ENCODE measurements at regions not wholly inside any gene's neighbourhood (a gene's known extent, or its start where the extent isn't known, plus 50 kb on each side); places are given as distances from the start of the nearest gene placed in this dataset.

DNA sequence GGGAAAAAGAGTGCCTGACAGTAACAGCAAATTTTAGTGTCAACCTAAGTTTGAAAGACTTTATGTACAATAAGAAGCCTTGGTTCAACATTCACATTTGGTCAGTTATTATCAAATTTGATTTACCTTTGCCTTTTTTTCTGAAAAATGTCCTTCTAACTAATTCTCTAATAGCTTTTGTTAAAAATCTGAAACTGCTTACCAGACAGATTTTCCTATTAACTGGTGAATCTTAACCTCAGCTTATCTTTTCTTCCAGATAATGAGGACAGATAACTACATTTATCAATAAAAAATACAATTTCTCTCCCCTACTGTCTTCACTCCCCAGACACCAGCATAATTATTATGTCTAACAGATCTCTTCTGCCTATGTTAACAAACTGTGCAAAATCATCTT lies 988.5 kb downstream of the CDH18 start:
- Histone ChIP-seq H3K4me3 (IDR thresholded peaks at IDR 0.05; ENCODE audit: insufficient read depth, low read depth, low read length) (no peak overlapping the region), H3K27me3 (ENCODE audit: insufficient read depth, low read depth) (no peaks in the 10 kb centered on the region), H3K36me3 (ENCODE audit: insufficient read depth) (no peaks in the 10 kb centered on the region), H3K4me1 (ENCODE audit: low read depth, poor library complexity, severe bottlenecking) (peaks cover 11% of the 10 kb centered on the region), H3K27ac (no peak overlapping the region), H3K9ac (no peak overlapping the region), H3K79me2 (ENCODE audit: insufficient read depth, low read depth) (no peaks in the 10 kb centered on the region), H3K4me2 (no peak overlapping the region), H2AFZ (ENCODE audit: low read depth) (no peak overlapping the region), H4K20me1 (ENCODE audit: insufficient read depth) (no peaks in the 10 kb centered on the region)
- TF ChIP-seq, protein P1, sequence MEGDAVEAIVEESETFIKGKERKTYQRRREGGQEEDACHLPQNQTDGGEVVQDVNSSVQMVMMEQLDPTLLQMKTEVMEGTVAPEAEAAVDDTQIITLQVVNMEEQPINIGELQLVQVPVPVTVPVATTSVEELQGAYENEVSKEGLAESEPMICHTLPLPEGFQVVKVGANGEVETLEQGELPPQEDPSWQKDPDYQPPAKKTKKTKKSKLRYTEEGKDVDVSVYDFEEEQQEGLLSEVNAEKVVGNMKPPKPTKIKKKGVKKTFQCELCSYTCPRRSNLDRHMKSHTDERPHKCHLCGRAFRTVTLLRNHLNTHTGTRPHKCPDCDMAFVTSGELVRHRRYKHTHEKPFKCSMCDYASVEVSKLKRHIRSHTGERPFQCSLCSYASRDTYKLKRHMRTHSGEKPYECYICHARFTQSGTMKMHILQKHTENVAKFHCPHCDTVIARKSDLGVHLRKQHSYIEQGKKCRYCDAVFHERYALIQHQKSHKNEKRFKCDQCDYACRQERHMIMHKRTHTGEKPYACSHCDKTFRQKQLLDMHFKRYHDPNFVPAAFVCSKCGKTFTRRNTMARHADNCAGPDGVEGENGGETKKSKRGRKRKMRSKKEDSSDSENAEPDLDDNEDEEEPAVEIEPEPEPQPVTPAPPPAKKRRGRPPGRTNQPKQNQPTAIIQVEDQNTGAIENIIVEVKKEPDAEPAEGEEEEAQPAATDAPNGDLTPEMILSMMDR (conservative IDR thresholded peaks at IDR 0.05; ENCODE audit: low read depth, low read length): no peak

DNA sequence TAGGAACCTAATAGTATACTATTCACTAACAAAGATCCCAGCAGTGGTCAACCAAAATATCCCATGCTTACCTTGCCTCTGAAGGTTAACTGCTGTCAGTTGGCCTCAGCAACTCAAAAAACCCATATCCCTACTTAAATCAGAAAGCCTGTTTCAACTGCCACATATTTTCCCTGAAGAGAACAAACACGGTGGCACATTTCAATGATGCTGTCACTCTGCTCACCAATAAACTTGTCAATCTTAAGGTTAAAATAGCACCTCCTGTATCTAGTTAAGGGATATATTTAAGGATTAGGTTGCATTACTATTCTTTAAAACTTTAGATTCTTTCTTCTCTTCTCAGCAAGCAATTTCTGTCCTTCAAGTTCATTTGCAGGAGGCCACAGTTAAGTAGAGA lies 986.9 kb downstream of the CDH18 start:
- peaks cover 11% of the 10 kb centered on the region for H3K4me1 ChIP-seq (ENCODE audit: low read depth, poor library complexity, severe bottlenecking)
- H3K9ac ChIP-seq: no peak overlapping the region
- no peak overlapping the region for H3K27ac ChIP-seq
- no peaks in the 10 kb centered on the region for H4K20me1 ChIP-seq (ENCODE audit: insufficient read depth)
- H3K4me3 ChIP-seq (IDR thresholded peaks at IDR 0.05; ENCODE audit: insufficient read depth, low read depth, low read length): no peak overlapping the region
- H3K4me2 ChIP-seq: no peak overlapping the region
- H3K27me3 ChIP-seq (ENCODE audit: insufficient read depth, low read depth): no peaks in the 10 kb centered on the region
- no peak overlapping the region for H2AFZ ChIP-seq (ENCODE audit: low read depth)
- H3K79me2 ChIP-seq (ENCODE audit: insufficient read depth, low read depth): no peaks in the 10 kb centered on the region
- TF ChIP-seq, protein P1 (conservative IDR thresholded peaks at IDR 0.05; ENCODE audit: low read depth, low read length): no peak
- H3K36me3 ChIP-seq (ENCODE audit: insufficient read depth): no peaks in the 10 kb centered on the region

DNA sequence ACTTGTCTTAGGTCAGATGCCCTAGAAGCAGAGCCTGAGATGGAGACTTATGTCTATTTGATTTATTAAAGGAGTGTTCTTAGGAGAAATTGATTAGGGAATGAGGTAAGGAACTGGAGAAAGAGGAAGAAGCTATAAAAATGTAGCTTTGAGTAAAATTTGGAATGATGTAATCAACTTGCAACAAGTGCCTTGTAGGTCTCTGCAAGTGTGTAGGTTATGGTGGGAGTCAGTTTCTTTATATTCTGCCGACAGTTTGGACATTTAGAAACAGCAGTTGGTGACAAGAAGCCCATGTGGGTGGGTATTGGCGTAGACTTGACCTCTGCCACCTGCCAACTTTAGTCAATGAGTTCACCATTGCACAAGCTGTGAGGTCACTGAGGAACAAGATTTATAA lies 986.5 kb downstream of the CDH18 start:
- Histone ChIP-seq H3K27ac (no peak overlapping the region), H3K4me3 (IDR thresholded peaks at IDR 0.05; ENCODE audit: insufficient read depth, low read depth, low read length) (no peak overlapping the region), H3K4me1 (ENCODE audit: low read depth, poor library complexity, severe bottlenecking) (peaks cover 11% of the 10 kb centered on the region)

DNA sequence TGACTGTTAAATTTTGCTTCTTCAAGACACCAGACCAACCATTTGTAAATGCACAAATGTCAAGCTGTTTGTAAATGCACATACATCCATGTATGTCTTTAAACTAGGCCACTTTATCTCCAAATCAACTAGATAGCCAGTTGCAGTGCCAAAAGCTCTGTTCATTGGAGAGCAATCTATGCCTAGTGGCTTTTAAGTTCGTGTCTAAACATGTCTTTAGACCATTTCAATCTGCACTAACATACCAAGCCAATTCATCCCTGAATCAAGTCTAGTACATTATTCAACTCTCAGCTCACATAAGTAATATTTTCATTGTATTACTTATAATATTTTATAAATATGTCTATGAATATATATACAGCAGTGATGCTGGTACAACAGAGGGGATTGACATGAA lies 985.9 kb downstream of the CDH18 start:
- TF ChIP-seq, protein P1 (conservative IDR thresholded peaks at IDR 0.05; ENCODE audit: low read depth, low read length): no peak
- Histone ChIP-seq H3K27ac (no peak overlapping the region), H3K36me3 (ENCODE audit: insufficient read depth) (no peaks in the 10 kb centered on the region), H3K4me2 (no peak overlapping the region), H2AFZ (ENCODE audit: low read depth) (no peak overlapping the region), H3K4me3 (IDR thresholded peaks at IDR 0.05; ENCODE audit: insufficient read depth, low read depth, low read length) (no peak overlapping the region), H3K27me3 (ENCODE audit: insufficient read depth, low read depth) (no peaks in the 10 kb centered on the region), H4K20me1 (ENCODE audit: insufficient read depth) (no peaks in the 10 kb centered on the region), H3K9ac (no peak overlapping the region), H3K79me2 (ENCODE audit: insufficient read depth, low read depth) (no peaks in the 10 kb centered on the region), H3K4me1 (ENCODE audit: low read depth, poor library complexity, severe bottlenecking) (peaks cover 11% of the 10 kb centered on the region)

More for the DNA sequence above, 986.5 kb downstream of the CDH18 start:
- Histone ChIP-seq H4K20me1 (ENCODE audit: insufficient read depth) (no peaks in the 10 kb centered on the region), H3K9ac (no peak overlapping the region), H3K27me3 (ENCODE audit: insufficient read depth, low read depth) (no peaks in the 10 kb centered on the region), H3K79me2 (ENCODE audit: insufficient read depth, low read depth) (no peaks in the 10 kb centered on the region), H2AFZ (ENCODE audit: low read depth) (no peak overlapping the region), H3K36me3 (ENCODE audit: insufficient read depth) (no peaks in the 10 kb centered on the region), H3K4me2 (no peak overlapping the region)
- TF ChIP-seq, protein P1 (conservative IDR thresholded peaks at IDR 0.05; ENCODE audit: low read depth, low read length): no peak
